A673 (cell line): ENCODE measurements at regions not wholly inside any gene's neighbourhood (a gene's known extent, or its start where the extent isn't known, plus 50 kb on each side); places are given as distances from the start of the nearest gene placed in this dataset.

Source experiments
- BruUV-seq: library from RNA; stranded (reverse); fragments of 400-500 nt; replicated peaks from 2 replicates; lab custom pipeline; 2021; lab: Mats Ljungman, UMichigan
- CTCF ChIA-PET: fragments of 300-600 bp; sonication (Branson Sonifier 250); formaldehyde crosslinking; loops from one replicate; lab custom pipeline; 2022; ENCODE audit warnings: antibody characterized with exemption; lab: Charles Lee
- POLR2A ChIA-PET: fragments of 300-600 bp; sonication (Branson Sonifier 250); formaldehyde crosslinking; loops from one replicate; lab custom pipeline; 2022; ENCODE audit warnings: antibody characterized with exemption; ENCODE audit not compliant: low non-redundant PET; lab: Charles Lee
- DNase-seq: peaks from one replicate; pipeline ENCODE4 v3.0.0-alpha.2; 2015; ENCODE audit warnings: low spot score
- H3K27ac ChIP-seq: fragments of 200-600 bp; sonication (generic); 2 replicates; pipeline ENCODE4 v1.5.1; 2016; ENCODE audit warnings: mixed run types, low read depth, mild to moderate bottlenecking, mixed read lengths, antibody characterized with exemption, low read length; ENCODE audit not compliant: poor library complexity, severe bottlenecking
- H3K27me3 ChIP-seq: fragments of 200-600 bp; sonication (generic); replicated peaks from 2 replicates; pipeline ENCODE4 v1.6.1; 2017; ENCODE audit warnings: mixed run types, low read depth, mild to moderate bottlenecking, mixed read lengths, antibody characterized with exemption, low read length; ENCODE audit not compliant: insufficient read depth, poor library complexity
- H3K36me3 ChIP-seq: fragments of 200-600 bp; sonication (generic); 2 replicates; pipeline ENCODE4 v1.6.1; 2016; ENCODE audit warnings: mixed run types, mild to moderate bottlenecking, mixed read lengths, antibody characterized with exemption, low read length; ENCODE audit not compliant: insufficient read depth, poor library complexity, severe bottlenecking
- H3K4me1 ChIP-seq: fragments of 200-600 bp; sonication (generic); 2 replicates; pipeline ENCODE4 v1.6.1; 2017; ENCODE audit warnings: mixed run types, mild to moderate bottlenecking, mixed read lengths, antibody characterized with exemption, low read length; ENCODE audit not compliant: insufficient read depth, poor library complexity, severe bottlenecking
- H3K4me3 ChIP-seq: fragments of 200-600 bp; sonication (generic); 2 replicates; pipeline ENCODE4 v1.5.1; 2016; ENCODE audit warnings: low read depth, mixed run types, mild to moderate bottlenecking, mixed read lengths, low read length; ENCODE audit not compliant: poor library complexity, severe bottlenecking
- H3K9me3 ChIP-seq: fragments of 200-600 bp; sonication (generic); 2 replicates; pipeline ENCODE4 v1.6.1; 2016; ENCODE audit warnings: mixed run types, low read depth, mild to moderate bottlenecking, mixed read lengths, antibody characterized with exemption, low read length; ENCODE audit not compliant: poor library complexity, severe bottlenecking
- EZH2 ChIP-seq: fragments of 200-600 bp; sonication (generic); IDR thresholded peaks from 2 replicates; pipeline ENCODE4 v1.6.1; 2017; ENCODE audit warnings: borderline replicate concordance, low read depth, mild to moderate bottlenecking, mixed read lengths, antibody characterized with exemption, low read length; ENCODE audit not compliant: poor library complexity, severe bottlenecking
- intact Hi-C: fragments of 100-400 bp; cut with micrococcal nuclease; formaldehyde crosslinking; loops from one replicate; pipeline ENCODE4 v1.10.0; 2022; ENCODE audit not compliant: unreplicated experiment
- TF ChIP-seq, protein P1 (sequence below): fragments of 300-800, 200-600 bp; sonication (generic); conservative IDR thresholded peaks from 2 replicates; pipeline ENCODE4 v1.5.1; 2017; ENCODE audit warnings: low read depth, mild to moderate bottlenecking, antibody characterized with exemption, low read length, moderate library complexity, mixed read lengths

DNA sequence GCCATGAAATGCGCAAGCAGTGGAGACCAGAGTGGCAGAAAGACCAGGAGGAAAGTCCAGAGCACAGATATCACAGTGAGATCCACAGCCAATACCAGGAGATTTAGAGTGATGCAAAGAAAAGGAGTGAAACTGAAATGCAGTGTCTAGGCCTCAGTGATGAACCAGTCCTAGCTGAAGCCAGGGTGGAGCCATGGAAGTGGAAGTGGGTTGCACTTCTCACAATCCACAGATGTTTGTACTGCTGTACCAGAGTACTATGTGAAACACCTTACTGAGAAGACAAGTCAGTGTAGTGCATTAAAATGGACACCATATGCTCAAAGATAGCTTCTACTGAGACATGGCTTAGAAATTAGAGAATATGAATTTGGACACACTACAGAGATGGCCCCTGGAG lies 403.3 kb downstream of the HNRNPD start:
- no peaks in the 10 kb centered on the region for H3K4me1 ChIP-seq
- H3K36me3 ChIP-seq, result no peaks in the 10 kb centered on the region
- H3K27me3 ChIP-seq, result no peaks in the 10 kb centered on the region
- TF ChIP-seq, protein P1, sequence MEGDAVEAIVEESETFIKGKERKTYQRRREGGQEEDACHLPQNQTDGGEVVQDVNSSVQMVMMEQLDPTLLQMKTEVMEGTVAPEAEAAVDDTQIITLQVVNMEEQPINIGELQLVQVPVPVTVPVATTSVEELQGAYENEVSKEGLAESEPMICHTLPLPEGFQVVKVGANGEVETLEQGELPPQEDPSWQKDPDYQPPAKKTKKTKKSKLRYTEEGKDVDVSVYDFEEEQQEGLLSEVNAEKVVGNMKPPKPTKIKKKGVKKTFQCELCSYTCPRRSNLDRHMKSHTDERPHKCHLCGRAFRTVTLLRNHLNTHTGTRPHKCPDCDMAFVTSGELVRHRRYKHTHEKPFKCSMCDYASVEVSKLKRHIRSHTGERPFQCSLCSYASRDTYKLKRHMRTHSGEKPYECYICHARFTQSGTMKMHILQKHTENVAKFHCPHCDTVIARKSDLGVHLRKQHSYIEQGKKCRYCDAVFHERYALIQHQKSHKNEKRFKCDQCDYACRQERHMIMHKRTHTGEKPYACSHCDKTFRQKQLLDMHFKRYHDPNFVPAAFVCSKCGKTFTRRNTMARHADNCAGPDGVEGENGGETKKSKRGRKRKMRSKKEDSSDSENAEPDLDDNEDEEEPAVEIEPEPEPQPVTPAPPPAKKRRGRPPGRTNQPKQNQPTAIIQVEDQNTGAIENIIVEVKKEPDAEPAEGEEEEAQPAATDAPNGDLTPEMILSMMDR, result no peak
- TF ChIP-seq EZH2, result no peak
- no peak overlapping the region for H3K4me3 ChIP-seq
- H3K9me3 ChIP-seq, result no peaks in the 10 kb centered on the region
- ChIA-PET CTCF (no interaction called here), POLR2A (no interaction called here)
- no peak for DNase-seq
- no peak overlapping the region for H3K27ac ChIP-seq
- BruUV-seq, result no TSS peak
- intact Hi-C loops, result no loop called here

GRCh38 chr4:81966676-81967075 lies 407.1 kb downstream of the HNRNPD start:
- CTCF ChIA-PET, result no interaction called here
- DNase-seq, result no peak
- BruUV-seq, result no TSS peak
- Histone ChIP-seq H3K9me3 (no peaks in the 10 kb centered on the region), H3K27ac (no peak overlapping the region), H3K36me3 (no peaks in the 10 kb centered on the region), H3K4me3 (no peak overlapping the region), H3K4me1 (no peaks in the 10 kb centered on the region), H3K27me3 (no peaks in the 10 kb centered on the region)
- POLR2A ChIA-PET, result no interaction called here
- intact Hi-C loops, result no loop called here
- TF ChIP-seq, protein P1, result no peak

GRCh38 chr4:81965911-81966310 lies 407.9 kb downstream of the HNRNPD start:
- no peaks in the 10 kb centered on the region for H3K9me3 ChIP-seq
- CTCF ChIA-PET, result no interaction called here
- TF ChIP-seq EZH2, result no peak
- TF ChIP-seq, protein P1, result no peak
- H3K36me3 ChIP-seq, result no peaks in the 10 kb centered on the region
- H3K27me3 ChIP-seq, result no peaks in the 10 kb centered on the region
- intact Hi-C loops, result no loop called here
- no peak overlapping the region for H3K4me3 ChIP-seq
- POLR2A ChIA-PET, result no interaction called here
- no peak overlapping the region for H3K27ac ChIP-seq
- H3K4me1 ChIP-seq, result no peaks in the 10 kb centered on the region
- BruUV-seq, result no TSS peak
- DNase-seq, result no peak
